Naive thymus-derived CD8-positive, alpha-beta T cell (primary cell): ENCODE measurements at regions not wholly inside any gene's neighbourhood (a gene's known extent, or its start where the extent isn't known, plus 50 kb on each side); places are given as distances from the start of the nearest gene placed in this dataset.

Source experiments
- ATAC-seq, 2 donors: fragments of 150-1000 bp; cut with Tn5 transposase in 1 of 2; sonication (Bioruptor Pico), chemical (Tn5 transposase) in 1 of 2; 1 replicate in 1 of 2; 2 replicates in 1 of 2; pipeline ENCODE4 v1.10.0; 2021; ENCODE audit warnings: mild to moderate bottlenecking in 2 of 2, moderate library complexity in 2 of 2
- POLR2A ChIA-PET: fragments of 350-600 bp; sonication (Branson Sonifier 250); formaldehyde crosslinking; loops from one replicate; lab custom pipeline; 2021; ENCODE audit warnings: antibody characterized with exemption; lab: Charles Lee
- DNase-seq, 10 donors: peaks; one replicate each; pipeline versions ENCODE4 v3.0.0 to v3.0.0-alpha.2; 2020 to 2022
- H3K27ac Mint-ChIP-seq, 10 donors: one replicate each; pipeline ENCODE4 v1.8.0; 2020 to 2022; ENCODE audit warnings: mild to moderate bottlenecking in 10 of 10, mixed read lengths in 10 of 10, moderate library complexity in 4 of 10, inconsistent platforms in 1 of 10
- H3K27me3 Mint-ChIP-seq, 5 donors: one replicate each; pipeline ENCODE4 v1.8.0; 2021 to 2022; ENCODE audit warnings: mixed read lengths in 5 of 5
- H3K36me3 Mint-ChIP-seq, 3 donors: one replicate each; pipeline ENCODE4 v1.8.0; 2020 to 2022; ENCODE audit warnings: mixed read lengths in 3 of 3, mild to moderate bottlenecking in 2 of 3, inconsistent platforms in 1 of 3
- H3K4me1 Mint-ChIP-seq, 4 donors: one replicate each; pipeline ENCODE4 v1.8.0; 2021 to 2022; ENCODE audit warnings: mixed read lengths in 4 of 4
- H3K4me3 Mint-ChIP-seq, 10 donors: one replicate each; pipeline ENCODE4 v1.8.0; 2020 to 2022; ENCODE audit warnings: mild to moderate bottlenecking in 10 of 10, mixed read lengths in 10 of 10, moderate library complexity in 6 of 10, inconsistent platforms in 1 of 10
- H3K9me3 Mint-ChIP-seq, 9 donors: one replicate each; pipeline ENCODE4 v1.8.0; 2020 to 2022; ENCODE audit warnings: mixed read lengths in 9 of 9, mild to moderate bottlenecking in 3 of 9, inconsistent platforms in 1 of 9, moderate library complexity in 1 of 9

- ATAC-seq (no peak), DNase-seq (no peak)
- no peaks in the 10 kb centered on the region for H3K36me3 Mint-ChIP-seq
- H3K27me3 Mint-ChIP-seq = no peaks in the 10 kb centered on the region
- no peak overlapping the region for H3K4me3 Mint-ChIP-seq
- no peak overlapping the region for H3K27ac Mint-ChIP-seq
- peaks cover 0 to 6% (median 0%) of the 10 kb centered on the region in 9 donors for H3K9me3 Mint-ChIP-seq
- no peaks in the 10 kb centered on the region for H3K4me1 Mint-ChIP-seq
- POLR2A ChIA-PET = no interaction called here
Observed at GRCh38 chr6:81648502-81648901, 104.0 kb downstream of the TENT5A start.

GRCh38 chr6:81643156-81643555 lies 109.3 kb downstream of the TENT5A start:
- no peak for ATAC-seq

GRCh38 chr6:81640891-81641290 lies 111.6 kb downstream of the TENT5A start:
- Mint-ChIP-seq H3K36me3 (peaks cover 0 to 8% (median 0%) of the 10 kb centered on the region in 3 donors), H3K4me1 (no peaks in the 10 kb centered on the region), H3K9me3 (peaks cover 0 to 15% (median 6%) of the 10 kb centered on the region in 9 donors), H3K4me3 (no peak overlapping the region), H3K27me3 (peaks cover 0 to 12% (median 0%) of the 10 kb centered on the region in 5 donors), H3K27ac (no peak overlapping the region)
- DNase-seq = no peak
- no peak for ATAC-seq
- POLR2A ChIA-PET = no interaction called here

More at GRCh38 chr6:81643156-81643555, 109.3 kb downstream of the TENT5A start:
- no peak overlapping the region for H3K27ac Mint-ChIP-seq
- peaks cover 0 to 7% (median 0%) of the 10 kb centered on the region in 5 donors for H3K27me3 Mint-ChIP-seq
- no peak for DNase-seq
- peaks cover 0 to 8% (median 0%) of the 10 kb centered on the region in 3 donors for H3K36me3 Mint-ChIP-seq
- no peaks in the 10 kb centered on the region for H3K4me1 Mint-ChIP-seq
- POLR2A ChIA-PET = no interaction called here
- H3K9me3 Mint-ChIP-seq = peaks cover 0 to 13% (median 9%) of the 10 kb centered on the region in 9 donors
- H3K4me3 Mint-ChIP-seq = no peak overlapping the region

GRCh38 chr6:81640126-81640525 lies 112.4 kb downstream of the TENT5A start:
- Mint-ChIP-seq H3K4me3 (no peak overlapping the region), H3K9me3 (peaks cover 0 to 18% (median 6%) of the 10 kb centered on the region in 9 donors), H3K27ac (no peak overlapping the region), H3K4me1 (no peaks in the 10 kb centered on the region), H3K27me3 (peaks cover 0 to 12% (median 0%) of the 10 kb centered on the region in 5 donors), H3K36me3 (peaks cover 0 to 8% (median 0%) of the 10 kb centered on the region in 3 donors)
- POLR2A ChIA-PET = no interaction called here
- no peak for ATAC-seq
- DNase-seq = no peak

GRCh38 chr6:81638366-81638765 lies 114.1 kb downstream of the TENT5A start:
- POLR2A ChIA-PET = interaction anchor here (0.6 kb wide), 1 partner anchor 34 kb away, joined by 4 read pairs; no protein-coding TSS in a partner anchor
- no peak for ATAC-seq
- no peaks in the 10 kb centered on the region for H3K4me1 Mint-ChIP-seq

GRCh38 chr6:81636930-81637568 lies 115.4 kb downstream of the TENT5A start:
- Mint-ChIP-seq H3K4me3 (no peak overlapping the region), H3K27ac (no peak overlapping the region), H3K27me3 (peaks cover 0 to 12% (median 0%) of the 10 kb centered on the region in 5 donors), H3K4me1 (no peaks in the 10 kb centered on the region), H3K9me3 (peaks cover 0 to 26% (median 7%) of the 10 kb centered on the region in 9 donors), H3K36me3 (peaks cover 0 to 8% (median 0%) of the 10 kb centered on the region in 3 donors)
- DNase-seq = no peak
- ATAC-seq = no peak
- POLR2A ChIA-PET = no interaction called here

More at GRCh38 chr6:81638366-81638765, 114.1 kb downstream of the TENT5A start:
- Mint-ChIP-seq H3K27ac (no peak overlapping the region), H3K27me3 (peaks cover 0 to 12% (median 0%) of the 10 kb centered on the region in 5 donors), H3K9me3 (peaks cover 0 to 18% (median 6%) of the 10 kb centered on the region in 9 donors), H3K4me3 (no peak overlapping the region), H3K36me3 (peaks cover 0 to 8% (median 0%) of the 10 kb centered on the region in 3 donors)
- no peak for DNase-seq

GRCh38 chr6:81634155-81634880 lies 118.2 kb downstream of the TENT5A start:
- peaks cover 0 to 4% (median 0%) of the 10 kb centered on the region in 5 donors for H3K27me3 Mint-ChIP-seq
- H3K4me3 Mint-ChIP-seq = no peak overlapping the region

GRCh38 chr6:81633391-81633790 lies 119.1 kb downstream of the TENT5A start:
- H3K4me1 Mint-ChIP-seq = no peaks in the 10 kb centered on the region
- H3K9me3 Mint-ChIP-seq = peaks cover 8 to 30% (median 20%) of the 10 kb centered on the region in 9 donors
- H3K36me3 Mint-ChIP-seq = peaks cover 0 to 6% (median 3%) of the 10 kb centered on the region in 3 donors
- H3K27ac Mint-ChIP-seq = no peak overlapping the region
- no peak for DNase-seq
- no peak for ATAC-seq
- POLR2A ChIA-PET = no interaction called here
- no peak overlapping the region for H3K4me3 Mint-ChIP-seq
- H3K27me3 Mint-ChIP-seq = peaks cover 0 to 4% (median 0%) of the 10 kb centered on the region in 5 donors

More at GRCh38 chr6:81634155-81634880, 118.2 kb downstream of the TENT5A start:
- H3K4me1 Mint-ChIP-seq = no peaks in the 10 kb centered on the region
- peaks cover 0 to 6% (median 3%) of the 10 kb centered on the region in 3 donors for H3K36me3 Mint-ChIP-seq
- DNase-seq = no peak
- peaks cover 8 to 30% (median 16%) of the 10 kb centered on the region in 9 donors for H3K9me3 Mint-ChIP-seq
- no peak overlapping the region for H3K27ac Mint-ChIP-seq
- ATAC-seq = no peak
- POLR2A ChIA-PET = no interaction called here

GRCh38 chr6:81630719-81631118 lies 121.8 kb downstream of the TENT5A start:
- H3K4me1 Mint-ChIP-seq = no peaks in the 10 kb centered on the region
- peaks cover 0 to 6% (median 3%) of the 10 kb centered on the region in 3 donors for H3K36me3 Mint-ChIP-seq
- ATAC-seq (no peak), DNase-seq (no peak)
- H3K27me3 Mint-ChIP-seq = no peaks in the 10 kb centered on the region
- H3K27ac Mint-ChIP-seq = no peak overlapping the region
- H3K4me3 Mint-ChIP-seq = no peak overlapping the region
- H3K9me3 Mint-ChIP-seq = peaks cover 10 to 36% (median 21%) of the 10 kb centered on the region in 9 donors
- POLR2A ChIA-PET = no interaction called here

- no peak for DNase-seq
- Mint-ChIP-seq H3K27me3 (no peaks in the 10 kb centered on the region), H3K36me3 (no peaks in the 10 kb centered on the region), H3K4me1 (no peaks in the 10 kb centered on the region), H3K9me3 (peaks cover 2 to 24% (median 4%) of the 10 kb centered on the region in 9 donors), H3K27ac (no peak overlapping the region), H3K4me3 (no peak overlapping the region)
- no peak for ATAC-seq
- POLR2A ChIA-PET = no interaction called here
Observed at GRCh38 chr6:81625216-81625615, 127.3 kb downstream of the TENT5A start.

- no peak for ATAC-seq
- H3K9me3 Mint-ChIP-seq = peaks cover 0 to 17% (median 4%) of the 10 kb centered on the region in 9 donors
- no peaks in the 10 kb centered on the region for H3K4me1 Mint-ChIP-seq
Observed at GRCh38 chr6:81624453-81624852, 128.0 kb downstream of the TENT5A start.

GRCh38 chr6:81623106-81623759 lies 129.2 kb downstream of the TENT5A start:
- H3K4me3 Mint-ChIP-seq = no peak overlapping the region
- H3K4me1 Mint-ChIP-seq = no peaks in the 10 kb centered on the region
- DNase-seq (no peak), ATAC-seq (no peak)
- POLR2A ChIA-PET = no interaction called here
- no peaks in the 10 kb centered on the region for H3K36me3 Mint-ChIP-seq
- H3K27me3 Mint-ChIP-seq = no peaks in the 10 kb centered on the region
- H3K27ac Mint-ChIP-seq = no peak overlapping the region
- H3K9me3 Mint-ChIP-seq = peaks cover 0 to 9% (median 4%) of the 10 kb centered on the region in 9 donors

More at GRCh38 chr6:81624453-81624852, 128.0 kb downstream of the TENT5A start:
- POLR2A ChIA-PET = no interaction called here
- H3K27me3 Mint-ChIP-seq = no peaks in the 10 kb centered on the region
- DNase-seq = no peak
- H3K36me3 Mint-ChIP-seq = no peaks in the 10 kb centered on the region
- H3K4me3 Mint-ChIP-seq = no peak overlapping the region
- no peak overlapping the region for H3K27ac Mint-ChIP-seq
